Endothelial cell of umbilical vein (primary cell): ENCODE measurements at regions not wholly inside any gene's neighbourhood (a gene's known extent, or its start where the extent isn't known, plus 50 kb on each side); places are given as distances from the start of the nearest gene placed in this dataset.

ENCODE experiments used
- BruUV-seq: library from RNA; stranded (reverse); fragments of 400-500 nt; replicated peaks from 2 replicates; lab custom pipeline; 2021; lab: Mats Ljungman, UMichigan
- CTCF ChIA-PET: fragments of 300-600, 350-600 bp; sonication (Branson Sonifier 250); formaldehyde crosslinking; loops from one replicate; lab custom pipeline; 2021; ENCODE audit warnings: antibody characterized with exemption, inconsistent platforms; lab: Charles Lee
- POLR2A ChIA-PET: fragments of 300-600, 350-600 bp; sonication (Branson Sonifier 250); formaldehyde crosslinking; loops from one replicate; lab custom pipeline; 2021; ENCODE audit warnings: antibody characterized with exemption, inconsistent platforms; lab: Charles Lee
- DNase-seq: peaks from one replicate; pipeline ENCODE4 v3.0.0-alpha.2; 2011; ENCODE audit warnings: low read depth, low spot score
- FAIRE-seq: peaks from 2 replicates; lab custom pipeline; 2011; peaks lifted over from hg19 to GRCh38; lab: Jason Lieb, UNC
- H2AFZ ChIP-seq: 2 replicates; pipeline ENCODE4 v1.6.0; 2012; ENCODE audit warnings: low read depth, low read length, control low read depth, inconsistent platforms
- H3K27ac ChIP-seq: 2 replicates; pipeline ENCODE4 v1.5.1; 2011; ENCODE audit warnings: low read depth, mild to moderate bottlenecking, control low read depth, low read length, moderate library complexity; ENCODE audit not compliant: insufficient read depth
- H3K27me3 ChIP-seq, 2 experiments: 2 replicates each; pipeline versions ENCODE4 v1.6.0 to v1.6.1; 2011; ENCODE audit warnings: low read length in 2 of 2, mixed read lengths in 1 of 2; ENCODE audit not compliant: control insufficient read depth in 2 of 2, insufficient read depth in 2 of 2
- H3K36me3 ChIP-seq, 2 experiments: 2 replicates in 1 of 2; 3 replicates in 1 of 2; pipeline ENCODE4 v1.5.1; 2011; ENCODE audit warnings: low read length in 2 of 2, mild to moderate bottlenecking in 1 of 2, moderate library complexity in 1 of 2; ENCODE audit not compliant: control insufficient read depth in 2 of 2, insufficient read depth in 2 of 2; ENCODE audit errors: extremely low read depth in 1 of 2
- H3K4me1 ChIP-seq: 3 replicates; pipeline ENCODE4 v1.5.1; 2011; ENCODE audit warnings: mild to moderate bottlenecking, low read length; ENCODE audit not compliant: control insufficient read depth, insufficient read depth; ENCODE audit errors: extremely low read depth
- H3K4me2 ChIP-seq: 2 replicates; pipeline ENCODE4 v1.6.1; 2011; ENCODE audit warnings: low read length, control low read depth, mixed read lengths; ENCODE audit not compliant: insufficient read depth
- H3K4me3 ChIP-seq, 3 experiments: fragments of 200-600 bp in 1 of 3; sonication (generic), shearing (Covaris generic) in 1 of 3; replicated peaks in 1 of 3; 2 replicates each; pipeline ENCODE4 v1.5.1; 2011 to 2016; ENCODE audit warnings: control low read depth in 3 of 3, low read length in 3 of 3, mild to moderate bottlenecking in 2 of 3, inconsistent platforms in 1 of 3, low read depth in 1 of 3, moderate library complexity in 1 of 3; ENCODE audit not compliant: insufficient read depth in 1 of 3
- H3K79me2 ChIP-seq: 2 replicates; pipeline ENCODE4 v1.6.0; 2012; ENCODE audit warnings: low read length, inconsistent platforms; ENCODE audit not compliant: control insufficient read depth, insufficient read depth
- H3K9ac ChIP-seq: replicated peaks from 2 replicates; pipeline ENCODE3; 2011; ENCODE audit warnings: low read length, control low read depth; ENCODE audit not compliant: insufficient read depth; ENCODE audit errors: extremely low read depth
- H3K9me1 ChIP-seq: replicated peaks from 3 replicates; pipeline ENCODE4 v1.6.0; 2011; ENCODE audit warnings: mild to moderate bottlenecking, low read length; ENCODE audit not compliant: control insufficient read depth, insufficient read depth; ENCODE audit errors: extremely low read depth
- H3K9me3 ChIP-seq: replicated peaks from 2 replicates; pipeline ENCODE4 v1.5.1; 2012; ENCODE audit warnings: low read length, inconsistent platforms; ENCODE audit not compliant: control insufficient read depth, insufficient read depth
- H4K20me1 ChIP-seq: replicated peaks from 2 replicates; pipeline ENCODE3; 2011; ENCODE audit warnings: mild to moderate bottlenecking, low read length; ENCODE audit not compliant: control insufficient read depth, insufficient read depth; ENCODE audit errors: extremely low read depth
- EZH2 ChIP-seq: IDR thresholded peaks from 2 replicates; pipeline ENCODE4 v1.6.1; 2012; ENCODE audit warnings: borderline replicate concordance, low read depth, mild to moderate bottlenecking, moderate library complexity, low read length, inconsistent platforms; ENCODE audit not compliant: severe bottlenecking
- FOS ChIP-seq: IDR thresholded peaks from 2 replicates; pipeline ENCODE4 v1.6.1; 2011; ENCODE audit warnings: mild to moderate bottlenecking, low read length, moderate library complexity, borderline replicate concordance; ENCODE audit not compliant: insufficient read depth
- GATA2 ChIP-seq: IDR thresholded peaks from 2 replicates; pipeline ENCODE4 v1.7.0; 2011; ENCODE audit warnings: low read depth, mild to moderate bottlenecking, moderate library complexity, mixed read lengths, low read length; ENCODE audit not compliant: insufficient read length, insufficient read depth
- JUN ChIP-seq: IDR thresholded peaks from 2 replicates; pipeline ENCODE4 v1.6.1; 2011; ENCODE audit warnings: borderline replicate concordance, low read depth; ENCODE audit not compliant: insufficient read length, insufficient read depth
- POLR2A ChIP-seq: IDR thresholded peaks from 2 replicates; pipeline ENCODE4 v1.6.1; 2012; ENCODE audit warnings: low read depth, mild to moderate bottlenecking, control low read depth, low read length
- POLR2AphosphoS5 ChIP-seq: IDR thresholded peaks from 2 replicates; pipeline ENCODE4 v1.6.1; 2012; ENCODE audit warnings: low read depth, mild to moderate bottlenecking, control low read depth, low read length, moderate library complexity; ENCODE audit not compliant: insufficient read depth
- dilution Hi-C: fragments of 300-500 bp; cut with MboI; formaldehyde crosslinking; loops from one replicate; pipeline ENCODE4 v1.15.0; 2019; ENCODE audit warnings: low sequenced_read_pairs; ENCODE audit not compliant: extremely low pct_ligation_motif_present
- intact Hi-C: fragments of 100-400 bp; cut with micrococcal nuclease; formaldehyde crosslinking; loops from one replicate; pipeline ENCODE4 v1.10.0; 2022
- TF ChIP-seq, protein P1 (sequence below): IDR thresholded peaks from 2 replicates; pipeline ENCODE4 v1.6.1; 2011; ENCODE audit not compliant: insufficient read depth, insufficient read length
- TF ChIP-seq, protein P2 (sequence below), 2 donors: IDR thresholded peaks; 1 replicate in 1 of 2; 2 replicates in 1 of 2; pipeline ENCODE4 v1.5.1; 2011; ENCODE audit warnings: low read length in 2 of 2, mild to moderate bottlenecking in 2 of 2, moderate library complexity in 2 of 2, control low read depth in 1 of 2, inconsistent platforms in 1 of 2, low read depth in 1 of 2; ENCODE audit not compliant: insufficient read depth in 1 of 2; ENCODE audit errors: extremely low read depth in 1 of 2

DNA sequence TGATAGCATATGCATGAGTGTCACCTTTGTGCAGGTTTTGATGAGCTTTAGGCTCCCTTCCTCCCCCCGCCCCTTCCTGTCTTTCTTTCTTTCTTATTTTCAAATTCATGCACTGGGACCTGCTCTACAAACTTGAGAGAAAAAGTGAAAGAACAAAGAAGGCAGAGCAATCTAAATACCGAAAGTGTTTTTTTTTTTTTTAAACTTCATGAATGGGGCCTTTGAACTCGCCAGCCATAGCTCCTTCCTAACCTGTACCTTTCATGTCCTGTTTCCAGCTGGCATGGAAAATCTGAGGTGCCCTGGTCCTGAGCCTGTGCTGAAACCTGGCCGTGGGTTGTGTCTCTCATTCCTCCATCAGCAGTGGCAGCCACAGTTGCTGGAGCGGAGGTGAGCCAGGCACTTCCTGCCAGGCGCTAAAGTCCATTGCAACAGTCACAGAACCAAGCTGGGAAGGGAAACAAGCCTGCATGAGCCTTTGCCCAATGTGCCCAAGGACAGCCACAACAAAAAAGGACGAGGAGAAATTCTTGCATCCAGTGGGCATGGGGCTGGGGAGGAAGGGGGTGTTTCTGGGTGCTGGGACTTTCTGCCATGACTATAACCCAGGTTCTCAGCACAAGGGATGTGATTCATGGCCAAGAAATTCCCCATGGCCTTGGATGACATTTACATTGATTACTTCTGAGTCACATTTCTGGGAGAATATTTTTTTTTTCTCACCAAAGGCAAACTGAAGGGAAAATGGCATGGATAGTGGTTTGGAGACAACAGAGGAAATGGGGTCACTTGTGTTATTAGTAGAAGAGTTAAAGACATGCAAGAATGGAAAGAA lies 102.7 kb downstream of the TMEM30B start:
- H3K9me1 ChIP-seq, result no peaks in the 10 kb centered on the region
- ChIA-PET POLR2A (interaction anchor here (0.7 kb wide), 1 partner anchor 49 kb away, joined by 4 read pairs; no protein-coding TSS in a partner anchor), CTCF (interaction anchor here (0.9 to 1.4 kb wide), 4 partner anchors 10 to 151 kb away, joined by 3 to 5 read pairs (median 4); no protein-coding TSS in a partner anchor)
- no peaks in the 10 kb centered on the region for H3K9me3 ChIP-seq
- no peaks in the 10 kb centered on the region for H3K79me2 ChIP-seq
- dilution Hi-C loops, result no loop called here
- no peaks in the 10 kb centered on the region for H3K27me3 ChIP-seq
- no peak for TF ChIP-seq EZH2
- TF ChIP-seq, protein P1, sequence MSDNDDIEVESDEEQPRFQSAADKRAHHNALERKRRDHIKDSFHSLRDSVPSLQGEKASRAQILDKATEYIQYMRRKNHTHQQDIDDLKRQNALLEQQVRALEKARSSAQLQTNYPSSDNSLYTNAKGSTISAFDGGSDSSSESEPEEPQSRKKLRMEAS, result no peak
- TF ChIP-seq POLR2A, result peak; percentile 45
- peak; percentile 54 for TF ChIP-seq GATA2
- peak; percentile 98 for TF ChIP-seq FOS
- TF ChIP-seq, protein P2, sequence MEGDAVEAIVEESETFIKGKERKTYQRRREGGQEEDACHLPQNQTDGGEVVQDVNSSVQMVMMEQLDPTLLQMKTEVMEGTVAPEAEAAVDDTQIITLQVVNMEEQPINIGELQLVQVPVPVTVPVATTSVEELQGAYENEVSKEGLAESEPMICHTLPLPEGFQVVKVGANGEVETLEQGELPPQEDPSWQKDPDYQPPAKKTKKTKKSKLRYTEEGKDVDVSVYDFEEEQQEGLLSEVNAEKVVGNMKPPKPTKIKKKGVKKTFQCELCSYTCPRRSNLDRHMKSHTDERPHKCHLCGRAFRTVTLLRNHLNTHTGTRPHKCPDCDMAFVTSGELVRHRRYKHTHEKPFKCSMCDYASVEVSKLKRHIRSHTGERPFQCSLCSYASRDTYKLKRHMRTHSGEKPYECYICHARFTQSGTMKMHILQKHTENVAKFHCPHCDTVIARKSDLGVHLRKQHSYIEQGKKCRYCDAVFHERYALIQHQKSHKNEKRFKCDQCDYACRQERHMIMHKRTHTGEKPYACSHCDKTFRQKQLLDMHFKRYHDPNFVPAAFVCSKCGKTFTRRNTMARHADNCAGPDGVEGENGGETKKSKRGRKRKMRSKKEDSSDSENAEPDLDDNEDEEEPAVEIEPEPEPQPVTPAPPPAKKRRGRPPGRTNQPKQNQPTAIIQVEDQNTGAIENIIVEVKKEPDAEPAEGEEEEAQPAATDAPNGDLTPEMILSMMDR (IDR thresholded peaks at IDR 0.05; ENCODE audit: extremely low read depth in 1 of 2, insufficient read depth in 1 of 2, low read depth in 1 of 2, low read length in 2 of 2), result no peak
- peak; percentile 100 for TF ChIP-seq JUN
- peak; percentile 79 for TF ChIP-seq POLR2AphosphoS5
- peak overlapping the region; percentile 76 for H2AFZ ChIP-seq
- peak overlapping the region; percentile 78 for H3K4me2 ChIP-seq
- peak overlapping the region; percentile 99 for H3K27ac ChIP-seq
- no peaks in the 10 kb centered on the region for H3K36me3 ChIP-seq
- intact Hi-C loops, result loop anchor here (1.0 to 2.0 kb wide), 8 partner anchors 30 to 554 kb away; partner anchors contain the start of genes SIX1, SLC38A6 and TRMT5
- DNase-seq, result peak; percentile 95
- peak overlapping the region; percentile 95 for H3K9ac ChIP-seq
- peak overlapping the region in 1 of 3 experiments; percentile 42 for H3K4me3 ChIP-seq
- peak; percentile 98 for FAIRE-seq
- no peaks in the 10 kb centered on the region for H4K20me1 ChIP-seq
- TSS peak; percentile 97 for BruUV-seq
- H3K4me1 ChIP-seq, result peaks cover 40% of the 10 kb centered on the region
